Heart right ventricle (tissue), 16 donors: ENCODE measurements at regions not wholly inside any gene's neighbourhood (a gene's known extent, or its start where the extent isn't known, plus 50 kb on each side); places are given as distances from the start of the nearest gene placed in this dataset.

Experiments
- ATAC-seq, 8 donors: fragments of 200-7000 bp; cut with Tn5 transposase; one replicate each; pipeline ENCODE4 v1.9.1; 2020; ENCODE audit warnings: mild to moderate bottlenecking in 8 of 8, moderate library complexity in 8 of 8, moderate number of reproducible peaks in 1 of 8
- DNase-seq, 2 donors: peaks; one replicate each; pipeline ENCODE4 v3.0.0-alpha.2; 2020
- H3K27ac ChIP-seq, 10 donors: fragments of 200-600 bp; sonication (generic) in 2 of 10; one replicate each; pipeline versions ENCODE4 v1.5.0 to v1.8.0; 2020 to 2022; ENCODE audit warnings: mild to moderate bottlenecking in 3 of 10
- H3K27me3 ChIP-seq, 7 donors: fragments of 200-600 bp; one replicate each; pipeline ENCODE4 v1.8.0; 2021 to 2022; ENCODE audit warnings: mild to moderate bottlenecking in 2 of 7
- H3K36me3 ChIP-seq, 9 donors: fragments of 200-600 bp; sonication (generic) in 1 of 9; one replicate each; pipeline versions ENCODE4 v1.5.0 to v1.8.0; 2020 to 2022; ENCODE audit warnings: mild to moderate bottlenecking in 2 of 9
- H3K4me1 ChIP-seq, 9 donors: fragments of 200-600 bp; sonication (generic) in 1 of 9; one replicate each; pipeline versions ENCODE4 v1.5.0 to v1.8.0; 2020 to 2022; ENCODE audit warnings: mild to moderate bottlenecking in 4 of 9
- H3K4me3 ChIP-seq, 10 donors: fragments of 200-600 bp; sonication (generic) in 2 of 10; one replicate each; pipeline versions ENCODE4 v1.5.0 to v1.8.0; 2020 to 2022; ENCODE audit warnings: mild to moderate bottlenecking in 7 of 10, moderate library complexity in 2 of 10
- H3K9me3 ChIP-seq, 11 donors: fragments of 200-600 bp in 10 of 11; sonication (generic) in 2 of 11; one replicate each; pipeline versions ENCODE4 v1.5.0 to v1.8.0; 2013 to 2022; ENCODE audit warnings: mild to moderate bottlenecking in 2 of 11, control low read depth in 1 of 11, moderate library complexity in 1 of 11
- WGBS, 2 donors: extraction: QIAGEN DNeasy Blood & Tissue Kit; methylation state at CpG; one replicate each; pipeline ENCODE4 v1.1.7; 2013; ENCODE audit warnings: inconsistent platforms in 1 of 2; 5-methylcytosine and 5-hydroxymethylcytosine counted together
- intact Hi-C, 10 donors: fragments of 100-400 bp; cut with DNase I; formaldehyde crosslinking; loops; one replicate each; pipeline versions ENCODE4 v1.11.1 to v1.14.2; 2022
- TF ChIP-seq, protein P1 (sequence below), 9 donors: fragments of 200-600 bp; sonication (generic) in 2 of 9; IDR thresholded peaks; one replicate each; pipeline versions ENCODE4 v1.5.0 to v1.8.0; 2021 to 2022; ENCODE audit warnings: antibody characterized with exemption in 9 of 9, mild to moderate bottlenecking in 5 of 9, moderate library complexity in 1 of 9
- donor health status: Arrhythmogenic right ventricular cardiomyopathy.
- donor health status: ischemic (EF 13 %, LVEDD 7.1; RV severe dilation, severe dysfunction).
- donor health status: healthy with polysubstance abuse.
- donor health status: DM: no; HTN: yes; CAD: no.
- donor health status: DM: no; HTN: no; CAD: no.
- donor health status: ischemic (EF 25% LVEDD 6.9; RV normal size, moderate dysfunction).
- donor health status: ischemic (EF 25% LVEDD 5.7; RV mildly dilated, moderate dysfunction).
- donor health status: healthy.
- donor health status: DM: yes; HTN: yes; CAD: no.
- donor health status: Ischemic cardiomyopathy.
- donor health status: ischemic (EF 35%, LVEDD 5.7; RV mildly dilated, moderate dysfunction).
- donor health status: nonischemic (EF 11% LVEDD 7.7; RV severe dilation, severe dysfunction).
- donor health status: DM: yes; HTN: yes; CAD: no.
- donor health status: PGD.
- donor health status: ischemic (EF 29% LVEDD 5.4; RV normal size, mild dysfunction).
- donor health status: nonischemic (EF 23%, LVEDD 6.1; RV moderate dilation, normal function).

DNA sequence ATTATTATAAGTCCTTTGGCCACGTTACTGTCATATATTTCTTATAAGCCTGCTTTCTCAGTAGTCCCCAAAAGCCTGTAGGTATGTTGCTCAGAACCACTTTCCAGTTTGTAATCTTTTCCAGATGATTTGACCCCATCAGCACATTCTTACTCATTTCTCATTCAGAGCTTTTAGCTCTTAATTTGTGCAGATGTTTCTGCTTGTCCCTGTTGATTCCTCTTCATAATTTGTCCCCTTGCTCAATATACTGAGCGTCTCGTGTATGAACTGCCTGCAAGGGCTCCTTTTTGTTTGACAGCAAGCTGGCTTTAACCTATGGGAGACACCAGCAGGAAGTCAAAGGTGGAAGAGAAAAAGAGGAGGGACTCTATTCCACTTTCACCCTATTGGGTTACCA lies 733.8 kb upstream of the GJE1 start:
- ATAC-seq (no peak), DNase-seq (no peak)
- Histone ChIP-seq H3K36me3 (no peaks in the 10 kb centered on the region), H3K27ac (no peak overlapping the region), H3K27me3 (no peaks in the 10 kb centered on the region), H3K4me1 (peaks cover 0 to 22% (median 8%) of the 10 kb centered on the region in 9 donors), H3K9me3 (no peaks in the 10 kb centered on the region), H3K4me3 (no peak overlapping the region)
- TF ChIP-seq, protein P1, sequence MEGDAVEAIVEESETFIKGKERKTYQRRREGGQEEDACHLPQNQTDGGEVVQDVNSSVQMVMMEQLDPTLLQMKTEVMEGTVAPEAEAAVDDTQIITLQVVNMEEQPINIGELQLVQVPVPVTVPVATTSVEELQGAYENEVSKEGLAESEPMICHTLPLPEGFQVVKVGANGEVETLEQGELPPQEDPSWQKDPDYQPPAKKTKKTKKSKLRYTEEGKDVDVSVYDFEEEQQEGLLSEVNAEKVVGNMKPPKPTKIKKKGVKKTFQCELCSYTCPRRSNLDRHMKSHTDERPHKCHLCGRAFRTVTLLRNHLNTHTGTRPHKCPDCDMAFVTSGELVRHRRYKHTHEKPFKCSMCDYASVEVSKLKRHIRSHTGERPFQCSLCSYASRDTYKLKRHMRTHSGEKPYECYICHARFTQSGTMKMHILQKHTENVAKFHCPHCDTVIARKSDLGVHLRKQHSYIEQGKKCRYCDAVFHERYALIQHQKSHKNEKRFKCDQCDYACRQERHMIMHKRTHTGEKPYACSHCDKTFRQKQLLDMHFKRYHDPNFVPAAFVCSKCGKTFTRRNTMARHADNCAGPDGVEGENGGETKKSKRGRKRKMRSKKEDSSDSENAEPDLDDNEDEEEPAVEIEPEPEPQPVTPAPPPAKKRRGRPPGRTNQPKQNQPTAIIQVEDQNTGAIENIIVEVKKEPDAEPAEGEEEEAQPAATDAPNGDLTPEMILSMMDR (IDR thresholded peaks at IDR 0.05): no peak
- intact Hi-C loops: loop anchor here in 1 of 10 donors (5.0 kb wide), 1 partner anchor 37 kb away; no protein-coding TSS in a partner anchor
- WGBS, 2 donors: 87 to 91% methylated on average over 3 of the region's 3 CpGs

DNA sequence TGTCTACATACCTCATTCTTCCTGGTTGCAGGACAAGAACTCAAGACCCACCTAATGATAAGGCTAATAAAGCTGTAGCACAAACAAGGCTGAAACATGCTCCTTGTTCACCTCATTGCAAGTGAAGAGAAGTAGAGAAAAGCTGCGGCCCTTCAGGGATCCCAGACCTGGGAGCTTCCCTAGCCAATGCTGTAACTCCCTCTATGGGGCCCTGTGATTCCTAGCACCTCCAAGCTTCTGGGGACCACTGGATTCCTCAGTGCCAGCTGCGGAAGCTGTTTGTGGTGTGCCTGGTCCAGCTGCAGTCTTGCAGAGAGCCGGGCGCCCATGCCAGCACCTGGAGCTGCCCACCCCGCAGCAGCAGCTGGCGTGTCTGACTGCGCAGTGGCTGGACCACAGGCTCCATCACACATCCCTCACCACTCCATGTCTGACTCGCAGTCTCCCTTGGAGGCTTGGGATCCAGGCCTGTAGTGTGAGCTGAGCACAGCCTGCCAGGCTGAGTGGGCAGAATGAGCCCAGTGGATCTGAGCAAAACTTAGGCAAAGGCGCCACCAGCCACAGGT lies 737.2 kb upstream of the GJE1 start:
- 96 to 99% methylated on average over 9 of the region's 9 CpGs for WGBS, 2 donors
- Histone ChIP-seq H3K9me3 (no peaks in the 10 kb centered on the region), H3K36me3 (no peaks in the 10 kb centered on the region), H3K27me3 (no peaks in the 10 kb centered on the region), H3K27ac (no peak overlapping the region), H3K4me1 (no peaks in the 10 kb centered on the region), H3K4me3 (no peak overlapping the region)
- no peak for ATAC-seq
- intact Hi-C loops: loop anchor here in 1 of 10 donors (5.0 kb wide), 1 partner anchor 33 kb away; no protein-coding TSS in a partner anchor
- TF ChIP-seq, protein P1 (IDR thresholded peaks at IDR 0.05): no peak
- DNase-seq: no peak

DNA sequence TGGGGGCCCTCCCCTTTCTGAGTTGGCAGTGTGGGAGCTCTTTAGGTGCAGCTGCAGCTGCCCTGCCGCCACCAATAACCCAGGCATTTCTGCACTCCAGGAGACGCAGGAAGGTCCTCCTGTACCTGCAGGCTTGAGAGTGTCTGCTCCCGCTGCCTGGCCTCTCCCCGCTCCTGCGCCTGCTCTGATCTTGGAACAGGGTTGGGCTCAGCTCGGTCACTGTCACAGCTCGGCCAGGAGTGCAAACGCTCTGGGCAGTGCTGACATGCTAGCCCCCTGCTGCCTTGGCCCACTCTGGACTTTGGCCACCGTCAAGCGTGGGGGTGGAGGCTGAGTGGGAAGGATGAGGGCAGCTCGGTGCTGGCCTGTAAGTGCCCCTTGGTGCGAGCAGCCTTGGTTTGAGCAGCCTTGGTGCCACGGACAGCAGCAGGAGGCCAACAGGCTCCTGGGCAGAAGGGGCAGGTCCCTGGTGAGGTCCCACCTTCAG lies 738.1 kb upstream of the GJE1 start:
- no peaks in the 10 kb centered on the region for H3K4me1 ChIP-seq
- no peaks in the 10 kb centered on the region for H3K36me3 ChIP-seq
- no peak for DNase-seq
- TF ChIP-seq, protein P1 (IDR thresholded peaks at IDR 0.05): no peak
- no peak overlapping the region for H3K27ac ChIP-seq
- H3K4me3 ChIP-seq: no peak overlapping the region
- intact Hi-C loops: loop anchor here in 1 of 10 donors (5.0 kb wide), 1 partner anchor 32 kb away; no protein-coding TSS in a partner anchor
- H3K9me3 ChIP-seq: no peaks in the 10 kb centered on the region
- 96 to 98% methylated on average over 13 of the region's 13 CpGs for WGBS, 2 donors
- H3K27me3 ChIP-seq: no peaks in the 10 kb centered on the region
- peak in 1 of 8 donors; percentile 57 for ATAC-seq

DNA sequence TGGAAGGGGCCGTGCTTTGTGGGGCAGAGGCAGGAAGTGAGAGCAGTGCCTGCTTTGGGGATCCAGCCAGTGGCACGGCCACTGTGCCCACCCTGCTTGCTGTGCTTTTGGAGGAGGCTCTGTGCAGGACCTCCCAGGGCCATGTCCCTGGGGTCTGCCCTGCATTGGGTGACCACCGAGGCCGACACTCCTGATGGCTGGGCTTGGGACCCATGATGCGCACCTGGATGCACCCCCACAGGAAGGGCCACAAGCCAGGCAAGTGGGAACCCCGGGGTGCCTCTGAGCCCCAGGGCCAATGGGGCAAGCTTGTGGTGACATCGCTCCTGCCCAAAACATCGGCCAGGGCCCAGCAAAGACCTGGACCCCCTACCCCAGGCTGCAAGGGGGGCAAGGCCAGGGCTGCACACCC lies 738.6 kb upstream of the GJE1 start:
- Histone ChIP-seq H3K9me3 (no peaks in the 10 kb centered on the region), H3K36me3 (no peaks in the 10 kb centered on the region), H3K4me1 (no peaks in the 10 kb centered on the region), H3K27ac (no peak overlapping the region), H3K4me3 (no peak overlapping the region), H3K27me3 (no peaks in the 10 kb centered on the region)
- 97% methylated on average over 8 of the region's 8 CpGs for WGBS, 2 donors
- intact Hi-C loops: no loop called here
- ATAC-seq (peak in 2 of 8 donors; percentile 17 to 47), DNase-seq (no peak)
- TF ChIP-seq, protein P1 (IDR thresholded peaks at IDR 0.05): no peak
